IPS DF 19.7 (cell line): ENCODE measurements at regions not wholly inside any gene's neighbourhood (a gene's known extent, or its start where the extent isn't known, plus 50 kb on each side); places are given as distances from the start of the nearest gene placed in this dataset.

ENCODE experiments used
- DNase-seq: peaks from one replicate; pipeline ENCODE4 v3.0.0-alpha.2; 2013; ENCODE audit warnings: low read depth, low spot score

- DNase-seq = no peak
These were observed 188.1 kb upstream of the VGLL2 start for GRCh38 chr6:117077300-117077699.

GRCh38 chr6:117078624-117079023, 186.7 kb upstream of the VGLL2 start:
- DNase-seq = no peak

GRCh38 chr6:117079951-117080350, 185.4 kb upstream of the VGLL2 start:
- DNase-seq = no peak

- DNase-seq = no peak
These were observed 175.8 kb upstream of the VGLL2 start for GRCh38 chr6:117089604-117090003.

GRCh38 chr6:117110146-117110545, 155.2 kb upstream of the VGLL2 start:
- DNase-seq = no peak

- DNase-seq = no peak
These were observed 154.6 kb upstream of the VGLL2 start for GRCh38 chr6:117110737-117111136.

- DNase-seq = no peak
These were observed 147.7 kb upstream of the VGLL2 start for GRCh38 chr6:117117652-117118051.

GRCh38 chr6:117118490-117118889, 146.9 kb upstream of the VGLL2 start:
- DNase-seq = no peak

GRCh38 chr6:117126213-117126612, 139.1 kb upstream of the VGLL2 start:
- no peak for DNase-seq

- DNase-seq = no peak
These were observed 137.3 kb upstream of the VGLL2 start for GRCh38 chr6:117128052-117128451.

GRCh38 chr6:117130125-117130524, 135.2 kb upstream of the VGLL2 start:
- no peak for DNase-seq

- DNase-seq = no peak
These were observed 128.7 kb upstream of the VGLL2 start for GRCh38 chr6:117136702-117137101.

- DNase-seq = no peak
These were observed 127.6 kb upstream of the VGLL2 start for GRCh38 chr6:117137711-117138110.

GRCh38 chr6:117138425-117138824, 126.9 kb upstream of the VGLL2 start:
- no peak for DNase-seq

GRCh38 chr6:117138920-117139319, 126.4 kb upstream of the VGLL2 start:
- no peak for DNase-seq

- no peak for DNase-seq
These were observed 123.2 kb upstream of the VGLL2 start for GRCh38 chr6:117142142-117142541.

GRCh38 chr6:117142995-117143394, 122.4 kb upstream of the VGLL2 start:
- no peak for DNase-seq

- DNase-seq = no peak
These were observed 121.7 kb upstream of the VGLL2 start for GRCh38 chr6:117143647-117144046.

GRCh38 chr6:117145940-117146339, 119.4 kb upstream of the VGLL2 start:
- no peak for DNase-seq

- no peak for DNase-seq
These were observed 116.0 kb upstream of the VGLL2 start for GRCh38 chr6:117149324-117149723.

GRCh38 chr6:117156741-117157140, 108.6 kb upstream of the VGLL2 start:
- no peak for DNase-seq

GRCh38 chr6:117157448-117157847, 107.9 kb upstream of the VGLL2 start:
- no peak for DNase-seq

GRCh38 chr6:117165911-117166499, 99.4 kb upstream of the VGLL2 start:
- DNase-seq = no peak
